22Rv1 (cell line): ENCODE measurements at regions not wholly inside any gene's neighbourhood (a gene's known extent, or its start where the extent isn't known, plus 50 kb on each side); places are given as distances from the start of the nearest gene placed in this dataset.

Experiments used
- ZFX ChIP-seq: fragments of 450-650 bp; IDR thresholded peaks from 2 replicates; pipeline ENCODE4 v1.6.1; 2017; ENCODE audit warnings: antibody characterized with exemption, borderline replicate concordance
- TF ChIP-seq, protein P1 (sequence below): fragments of 450-650 bp; IDR thresholded peaks from 2 replicates; pipeline ENCODE4 v1.5.1; 2017; ENCODE audit warnings: mild to moderate bottlenecking

DNA sequence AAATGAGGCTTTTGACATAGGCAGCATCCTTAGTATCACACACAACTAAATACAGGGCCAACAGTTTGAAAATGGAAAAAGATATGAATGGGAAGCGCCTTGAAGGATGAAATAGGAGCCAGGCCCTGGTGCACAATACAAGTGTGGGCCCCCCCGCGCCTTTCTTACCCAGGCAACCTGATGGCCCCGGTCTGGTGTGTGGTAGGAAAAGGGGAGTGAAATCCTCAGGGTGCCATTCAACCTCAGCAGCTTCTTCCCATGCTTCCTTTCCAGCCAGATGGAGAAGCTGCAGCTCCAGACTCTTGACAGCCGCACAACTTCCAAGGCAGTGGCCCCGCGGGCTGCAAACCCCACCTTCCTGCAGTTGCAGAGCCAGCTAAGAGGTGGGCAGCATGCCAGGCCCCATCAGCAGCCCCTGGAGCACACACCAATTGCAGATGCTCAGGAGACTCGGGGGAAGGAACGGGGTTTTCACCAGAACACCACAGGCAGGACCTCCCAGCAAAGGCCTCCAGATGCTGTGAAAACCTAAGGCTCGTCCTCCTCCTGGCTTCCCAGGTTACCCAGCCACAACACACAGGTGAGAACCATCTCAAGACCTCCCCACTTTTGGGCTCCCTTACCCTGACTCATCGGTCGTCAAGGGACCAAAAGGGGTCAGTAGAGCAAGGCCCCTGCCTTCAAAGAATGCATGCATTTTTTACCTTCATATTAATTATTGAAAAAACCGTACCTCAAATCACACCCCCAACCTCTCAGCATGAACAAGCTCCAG is 101.6 kb downstream of the CPN2 start:
- TF ChIP-seq, protein P1, sequence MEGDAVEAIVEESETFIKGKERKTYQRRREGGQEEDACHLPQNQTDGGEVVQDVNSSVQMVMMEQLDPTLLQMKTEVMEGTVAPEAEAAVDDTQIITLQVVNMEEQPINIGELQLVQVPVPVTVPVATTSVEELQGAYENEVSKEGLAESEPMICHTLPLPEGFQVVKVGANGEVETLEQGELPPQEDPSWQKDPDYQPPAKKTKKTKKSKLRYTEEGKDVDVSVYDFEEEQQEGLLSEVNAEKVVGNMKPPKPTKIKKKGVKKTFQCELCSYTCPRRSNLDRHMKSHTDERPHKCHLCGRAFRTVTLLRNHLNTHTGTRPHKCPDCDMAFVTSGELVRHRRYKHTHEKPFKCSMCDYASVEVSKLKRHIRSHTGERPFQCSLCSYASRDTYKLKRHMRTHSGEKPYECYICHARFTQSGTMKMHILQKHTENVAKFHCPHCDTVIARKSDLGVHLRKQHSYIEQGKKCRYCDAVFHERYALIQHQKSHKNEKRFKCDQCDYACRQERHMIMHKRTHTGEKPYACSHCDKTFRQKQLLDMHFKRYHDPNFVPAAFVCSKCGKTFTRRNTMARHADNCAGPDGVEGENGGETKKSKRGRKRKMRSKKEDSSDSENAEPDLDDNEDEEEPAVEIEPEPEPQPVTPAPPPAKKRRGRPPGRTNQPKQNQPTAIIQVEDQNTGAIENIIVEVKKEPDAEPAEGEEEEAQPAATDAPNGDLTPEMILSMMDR, result no peak
- no peak for TF ChIP-seq ZFX
